H9 (cell line): ENCODE measurements at regions not wholly inside any gene's neighbourhood (a gene's known extent, or its start where the extent isn't known, plus 50 kb on each side); places are given as distances from the start of the nearest gene placed in this dataset.

ENCODE experiments used
- DNase-seq: peaks from one replicate; pipeline ENCODE4 v3.0.0-alpha.2; 2017
- H2AFZ ChIP-seq: one replicate; pipeline ENCODE4 v1.6.1; 2013; ENCODE audit warnings: mild to moderate bottlenecking, low read length, control low read depth, moderate library complexity
- H2AK5ac ChIP-seq: 2 replicates; pipeline ENCODE4 v1.6.1; 2013; ENCODE audit warnings: low read length, control low read depth, mixed read lengths; ENCODE audit not compliant: insufficient read length
- H2BK120ac ChIP-seq: one replicate; pipeline ENCODE4 v1.6.1; 2013; ENCODE audit warnings: low read depth, mild to moderate bottlenecking, low read length, control low read depth, inconsistent platforms; ENCODE audit not compliant: poor library complexity, severe bottlenecking
- H2BK12ac ChIP-seq: 2 replicates; pipeline ENCODE4 v1.6.1; 2013; ENCODE audit warnings: low read length, control low read depth, mixed read lengths, low read depth; ENCODE audit not compliant: insufficient read length
- H2BK15ac ChIP-seq: 2 replicates; pipeline ENCODE4 v1.6.1; 2013; ENCODE audit warnings: low read depth, low read length, control low read depth
- H2BK20ac ChIP-seq: one replicate; pipeline ENCODE4 v1.6.1; 2013; ENCODE audit warnings: low read depth, mild to moderate bottlenecking, low read length, control low read depth, inconsistent platforms; ENCODE audit not compliant: poor library complexity, severe bottlenecking
- H2BK5ac ChIP-seq: 2 replicates; pipeline ENCODE4 v1.6.1; 2013; ENCODE audit warnings: low read length, control low read depth, mixed read lengths; ENCODE audit not compliant: insufficient read length
- H3K14ac ChIP-seq: 2 replicates; pipeline ENCODE4 v1.6.1; 2013; ENCODE audit warnings: low read length, control low read depth; ENCODE audit not compliant: insufficient read depth
- H3K18ac ChIP-seq: 2 replicates; pipeline ENCODE4 v1.6.1; 2013; ENCODE audit warnings: low read depth, mild to moderate bottlenecking, mixed read lengths, low read length, control low read depth; ENCODE audit not compliant: insufficient read length
- H3K23ac ChIP-seq: 2 replicates; pipeline ENCODE4 v1.6.1; 2013; ENCODE audit warnings: low read length, control low read depth, mixed read lengths, low read depth; ENCODE audit not compliant: insufficient read length
- H3K23me2 ChIP-seq: 2 replicates; pipeline ENCODE4 v1.6.1; 2013; ENCODE audit warnings: low read depth, mild to moderate bottlenecking, mixed read lengths, low read length, control low read depth; ENCODE audit not compliant: insufficient read length, poor library complexity, severe bottlenecking
- H3K27ac ChIP-seq: 2 replicates; pipeline ENCODE4 v1.5.1; 2013; ENCODE audit warnings: low read length, control low read depth, mixed read lengths, low read depth; ENCODE audit not compliant: insufficient read length
- H3K27me3 ChIP-seq: 2 replicates; pipeline ENCODE4 v1.6.1; 2013; ENCODE audit warnings: low read length, control low read depth, inconsistent platforms; ENCODE audit not compliant: insufficient read depth
- H3K4ac ChIP-seq: 2 replicates; pipeline ENCODE4 v1.6.1; 2013; ENCODE audit warnings: low read depth, mild to moderate bottlenecking, control low read depth, inconsistent platforms, low read length, moderate library complexity
- H3K4me1 ChIP-seq: 2 replicates; pipeline ENCODE4 v1.6.1; 2013; ENCODE audit warnings: low read length, control low read depth, inconsistent platforms; ENCODE audit not compliant: insufficient read depth
- H3K4me2 ChIP-seq: 2 replicates; pipeline ENCODE4 v1.6.1; 2013; ENCODE audit warnings: low read length, control low read depth, mixed read lengths; ENCODE audit not compliant: insufficient read length, insufficient read depth
- H3K56ac ChIP-seq: 2 replicates; pipeline ENCODE4 v1.6.1; 2013; ENCODE audit warnings: low read depth, mild to moderate bottlenecking, mixed read lengths, low read length, control low read depth; ENCODE audit not compliant: insufficient read length
- H3K79me1 ChIP-seq: 2 replicates; pipeline ENCODE4 v1.6.1; 2013; ENCODE audit warnings: low read depth, mild to moderate bottlenecking, moderate library complexity, low read length, control low read depth, inconsistent platforms; ENCODE audit not compliant: insufficient read depth, poor library complexity, severe bottlenecking
- H3K79me2 ChIP-seq: 2 replicates; pipeline ENCODE4 v1.6.1; 2013; ENCODE audit warnings: low read length, control low read depth, inconsistent platforms; ENCODE audit not compliant: insufficient read depth
- H3K9ac ChIP-seq: 2 replicates; pipeline ENCODE4 v1.6.1; 2013; ENCODE audit warnings: low read length, control low read depth, mixed read lengths; ENCODE audit not compliant: insufficient read length; ENCODE audit errors: extremely low read depth
- H3K9me3 ChIP-seq: one replicate; pipeline ENCODE4 v1.6.1; 2013; ENCODE audit warnings: low read depth, low read length, inconsistent platforms; ENCODE audit not compliant: control insufficient read depth
- H3T11ph ChIP-seq: one replicate; pipeline ENCODE4 v1.6.1; 2013; ENCODE audit warnings: mild to moderate bottlenecking, low read length, control low read depth, inconsistent platforms
- H4K20me1 ChIP-seq: one replicate; pipeline ENCODE4 v1.6.1; 2013; ENCODE audit not compliant: control insufficient read depth, insufficient read length, insufficient read depth
- H4K5ac ChIP-seq: 2 replicates; pipeline ENCODE4 v1.6.1; 2013; ENCODE audit warnings: low read depth, mild to moderate bottlenecking, mixed read lengths, low read length, control low read depth; ENCODE audit not compliant: insufficient read length
- H4K8ac ChIP-seq: replicated peaks from 2 replicates; pipeline ENCODE4 v1.6.1; 2013; ENCODE audit warnings: low read length, control low read depth, mixed read lengths, low read depth; ENCODE audit not compliant: insufficient read length
- H4K91ac ChIP-seq: 2 replicates; pipeline ENCODE4 v1.6.1; 2013; ENCODE audit warnings: low read depth, mild to moderate bottlenecking, moderate library complexity, mixed read lengths, low read length, control low read depth; ENCODE audit not compliant: insufficient read length
- H3K27ac Mint-ChIP-seq, 3 experiments: 2 replicates in 2 of 3; 3 replicates in 1 of 3; pipeline ENCODE4 v1.8.0; 2020 to 2021; ENCODE audit warnings: mixed read lengths in 3 of 3, mild to moderate bottlenecking in 1 of 3, moderate library complexity in 1 of 3
- H3K27me3 Mint-ChIP-seq: 2 replicates; pipeline ENCODE4 v1.8.0; 2021; ENCODE audit warnings: low read depth, mild to moderate bottlenecking, moderate library complexity, mixed read lengths
- H3K36me3 Mint-ChIP-seq, 3 experiments: 2 replicates in 2 of 3; 3 replicates in 1 of 3; pipeline ENCODE4 v1.8.0; 2020 to 2021; ENCODE audit warnings: low read depth in 3 of 3, mixed read lengths in 3 of 3; ENCODE audit not compliant: insufficient read depth in 1 of 3
- H3K4me1 Mint-ChIP-seq, 2 experiments: 2 replicates each; pipeline ENCODE4 v1.8.0; 2020; ENCODE audit warnings: mixed read lengths in 2 of 2
- H3K4me3 Mint-ChIP-seq, 2 experiments: 2 replicates in 1 of 2; 3 replicates in 1 of 2; pipeline ENCODE4 v1.8.0; 2020 to 2021; ENCODE audit warnings: mild to moderate bottlenecking in 2 of 2, mixed read lengths in 2 of 2, moderate library complexity in 1 of 2
- H3K9me3 Mint-ChIP-seq, 2 experiments: 2 replicates in 1 of 2; 3 replicates in 1 of 2; pipeline ENCODE4 v1.8.0; 2020; ENCODE audit warnings: mild to moderate bottlenecking in 2 of 2, mixed read lengths in 2 of 2, moderate library complexity in 1 of 2
- CTCF ChIP-seq: fragments of 200-600 bp; sonication (generic); conservative IDR thresholded peaks from 3 replicates; pipeline ENCODE4 v1.8.0; 2021; ENCODE audit warnings: antibody characterized with exemption, mild to moderate bottlenecking
- WGBS: extraction: QIAGEN DNeasy Blood & Tissue Kit; methylation state at CpG from one replicate; pipeline ENCODE4 v1.1.7; 2013; ENCODE audit warnings: missing lambda C conversion rate, low lambda C conversion rate, mixed read lengths; ENCODE audit not compliant: insufficient read length; ENCODE audit errors: extremely low coverage; 5-methylcytosine and 5-hydroxymethylcytosine counted together

DNA sequence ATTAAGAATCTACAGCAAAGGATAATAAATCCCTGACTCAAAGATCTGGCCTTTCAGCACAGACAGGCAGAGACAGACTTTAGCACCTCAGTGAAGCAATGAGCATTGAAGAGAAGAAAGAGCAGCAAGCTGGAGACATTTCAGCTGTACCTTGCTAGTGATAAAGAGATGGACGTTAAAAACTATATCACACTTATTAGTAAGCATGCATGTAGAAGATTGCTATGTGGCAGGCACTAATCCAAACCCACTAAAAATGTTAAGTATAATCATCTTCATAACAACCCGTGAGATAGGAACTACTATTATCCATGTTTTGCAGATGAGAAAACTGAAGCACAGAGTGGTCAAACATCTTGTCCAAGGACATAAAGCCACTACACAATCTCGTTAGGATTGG is 1538.3 kb upstream of the FLRT2 start:
- DNase-seq, result no peak
- H3K27me3 ChIP-seq, result no peaks in the 10 kb centered on the region
- peaks cover 0 to 10% (median 3%) of the 10 kb centered on the region in 3 experiments; a peak in 4 of 7 replicates for H3K36me3 Mint-ChIP-seq
- no peak overlapping the region for H2AK5ac ChIP-seq
- no peak overlapping the region for H3K9ac ChIP-seq
- no peaks in the 10 kb centered on the region for H3K23me2 ChIP-seq
- H3K56ac ChIP-seq, result no peak overlapping the region
- no peaks in the 10 kb centered on the region for H3K4me1 ChIP-seq
- H3K27ac Mint-ChIP-seq, result no peak overlapping the region
- H3K4me3 Mint-ChIP-seq, result no peak overlapping the region
- H3K27ac ChIP-seq, result no peak overlapping the region
- H4K91ac ChIP-seq, result no peak overlapping the region
- no peak overlapping the region for H3K4ac ChIP-seq
- no peak overlapping the region for H3T11ph ChIP-seq
- no peaks in the 10 kb centered on the region for H3K27me3 Mint-ChIP-seq
- no peak overlapping the region for H3K4me2 ChIP-seq
- WGBS, result no CpG with 5 or more reads among the region's 3 CpGs
- H3K18ac ChIP-seq, result no peak overlapping the region
- no peak overlapping the region for H2BK15ac ChIP-seq
- no peaks in the 10 kb centered on the region for H3K9me3 ChIP-seq
- peaks cover 2 to 7% of the 10 kb centered on the region in 2 experiments; a peak in 1 of 4 replicates for H3K4me1 Mint-ChIP-seq
- no peak overlapping the region for H2AFZ ChIP-seq
- H3K79me1 ChIP-seq, result no peaks in the 10 kb centered on the region
- no peak overlapping the region for H2BK120ac ChIP-seq
- peaks cover 6 to 8% of the 10 kb centered on the region in 2 experiments; a peak in 4 of 5 replicates for H3K9me3 Mint-ChIP-seq
- no peak for TF ChIP-seq CTCF
- no peak overlapping the region for H4K8ac ChIP-seq
- H3K23ac ChIP-seq, result no peak overlapping the region
- H4K5ac ChIP-seq, result no peak overlapping the region
- no peak overlapping the region for H2BK5ac ChIP-seq
- H2BK12ac ChIP-seq, result no peak overlapping the region
- H3K79me2 ChIP-seq, result no peaks in the 10 kb centered on the region
- H4K20me1 ChIP-seq, result no peaks in the 10 kb centered on the region
- no peak overlapping the region for H2BK20ac ChIP-seq
- no peak overlapping the region for H3K14ac ChIP-seq
